Heart left ventricle (tissue), 13 donors: ENCODE measurements at regions not wholly inside any gene's neighbourhood (a gene's known extent, or its start where the extent isn't known, plus 50 kb on each side); places are given as distances from the start of the nearest gene placed in this dataset.

Source experiments
- CTCF ChIP-seq, 12 donors: fragments of 200-600 bp; sonication (generic) in 4 of 12; IDR thresholded peaks; one replicate each; pipeline versions ENCODE4 v1.5.0 to v1.8.0; 2018 to 2022; ENCODE audit warnings: antibody characterized with exemption in 12 of 12, mild to moderate bottlenecking in 5 of 12
- POLR2A ChIP-seq, 2 donors: fragments of 450-650 bp; IDR thresholded peaks; one replicate each; pipeline ENCODE4 v1.6.1; 2017; ENCODE audit warnings: antibody characterized with exemption in 2 of 2, mild to moderate bottlenecking in 2 of 2, moderate library complexity in 2 of 2
- donor health status: ischemic (EF 13 %, LVEDD 7.1; RV severe dilation, severe dysfunction).
- donor health status: DM: no; HTN: yes; CAD: no.
- donor health status: DM: no; HTN: no; CAD: no.
- donor health status: ischemic (EF 25% LVEDD 6.9; RV normal size, moderate dysfunction).
- donor health status: ischemic (EF 25% LVEDD 5.7; RV mildly dilated, moderate dysfunction).
- donor health status: ischemic (EF 35%, LVEDD 5.7; RV mildly dilated, moderate dysfunction).
- donor health status: nonischemic (EF 11% LVEDD 7.7; RV severe dilation, severe dysfunction).
- donor health status: DM: yes; HTN: yes; CAD: no.
- donor health status: PGD.
- donor health status: ischemic (EF 29% LVEDD 5.4; RV normal size, mild dysfunction).
- donor health status: nonischemic (EF 23%, LVEDD 6.1; RV moderate dilation, normal function).

- TF ChIP-seq POLR2A (IDR thresholded peaks at IDR 0.05) (no peak), CTCF (IDR thresholded peaks at IDR 0.05) (no peak)
Measured at GRCh38 chr12:116662612-116663144, 75.2 kb downstream of the SPRING1 start.
